ENCODE measurements at regions not wholly inside any gene's neighbourhood (a gene's known extent, or its start where the extent isn't known, plus 50 kb on each side); places are given as distances from the start of the nearest gene placed in this dataset.

DNA sequence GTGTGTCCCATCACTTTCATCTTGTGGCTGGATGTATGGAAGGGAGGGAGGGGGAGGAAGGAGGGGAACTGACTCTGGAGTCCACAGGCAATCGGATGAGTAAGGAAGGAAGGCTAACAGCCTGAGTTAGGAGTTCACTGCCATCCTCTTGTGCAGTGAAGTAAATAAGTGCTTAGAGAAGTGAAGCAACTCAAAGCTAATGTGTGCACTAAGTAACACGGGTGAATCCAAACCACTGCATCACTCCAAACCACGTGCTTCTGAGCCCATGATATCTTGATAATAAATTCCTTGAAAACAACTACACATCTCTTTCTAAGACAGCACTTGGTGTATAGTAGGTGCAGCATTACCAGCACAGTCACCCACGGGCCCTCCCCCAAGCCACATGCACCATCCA lies 69.6 kb upstream of the OLFM1 start:
- no peak overlapping the region for H3T11ph ChIP-seq (ENCODE audit: low read length)
- no peak overlapping the region for H2BK12ac ChIP-seq (ENCODE audit: insufficient read length, low read depth, low read length)
- no peaks in the 10 kb centered on the region for H3K36me3 Mint-ChIP-seq (ENCODE audit: insufficient read depth in 1 of 3, low read depth in 3 of 3)
- no peak overlapping the region for H2BK15ac ChIP-seq (ENCODE audit: low read depth, low read length)
- no peaks in the 10 kb centered on the region for H4K20me1 ChIP-seq (ENCODE audit: control insufficient read depth, insufficient read depth, insufficient read length)
- H3K23ac ChIP-seq (ENCODE audit: insufficient read length, low read depth, low read length): no peak overlapping the region
- no peak overlapping the region for H3K56ac ChIP-seq (ENCODE audit: insufficient read length, low read depth, low read length)
- no peak overlapping the region for H2BK120ac ChIP-seq (ENCODE audit: low read depth, low read length, poor library complexity, severe bottlenecking)
- H3K9me3 Mint-ChIP-seq: no peaks in the 10 kb centered on the region; a peak in 1 of 5 replicates
- DNase-seq: no peak
- H2BK5ac ChIP-seq (ENCODE audit: insufficient read length, low read length): no peak overlapping the region
- H4K5ac ChIP-seq (ENCODE audit: insufficient read length, low read depth, low read length): no peak overlapping the region
- no CpG with 5 or more reads among the region's 4 CpGs for WGBS (ENCODE audit: extremely low coverage, insufficient read length, low lambda C conversion rate)
- H4K91ac ChIP-seq (ENCODE audit: insufficient read length, low read depth, low read length): no peak overlapping the region
- H3K4ac ChIP-seq (ENCODE audit: low read depth, low read length): no peak overlapping the region
- no peaks in the 10 kb centered on the region for H3K79me2 ChIP-seq (ENCODE audit: insufficient read depth, low read length)
- H3K4me2 ChIP-seq (ENCODE audit: insufficient read depth, insufficient read length, low read length): no peak overlapping the region
- H3K27me3 Mint-ChIP-seq (ENCODE audit: low read depth): peaks cover 4% of the 10 kb centered on the region
- H3K23me2 ChIP-seq (ENCODE audit: insufficient read length, low read depth, low read length, poor library complexity, severe bottlenecking): no peaks in the 10 kb centered on the region
- no peak overlapping the region for H3K14ac ChIP-seq (ENCODE audit: insufficient read depth, low read length)
- H3K18ac ChIP-seq (ENCODE audit: insufficient read length, low read depth, low read length): no peak overlapping the region
- H3K79me1 ChIP-seq (ENCODE audit: insufficient read depth, low read depth, low read length, poor library complexity, severe bottlenecking): no peaks in the 10 kb centered on the region
- H4K8ac ChIP-seq (replicated peaks; ENCODE audit: insufficient read length, low read depth, low read length): no peak overlapping the region
- H3K9me3 ChIP-seq (ENCODE audit: control insufficient read depth, low read depth, low read length): no peaks in the 10 kb centered on the region
- H2BK20ac ChIP-seq (ENCODE audit: low read depth, low read length, poor library complexity, severe bottlenecking): no peak overlapping the region
- no peaks in the 10 kb centered on the region for H3K27me3 ChIP-seq (ENCODE audit: insufficient read depth, low read length)
- TF ChIP-seq, protein P1, sequence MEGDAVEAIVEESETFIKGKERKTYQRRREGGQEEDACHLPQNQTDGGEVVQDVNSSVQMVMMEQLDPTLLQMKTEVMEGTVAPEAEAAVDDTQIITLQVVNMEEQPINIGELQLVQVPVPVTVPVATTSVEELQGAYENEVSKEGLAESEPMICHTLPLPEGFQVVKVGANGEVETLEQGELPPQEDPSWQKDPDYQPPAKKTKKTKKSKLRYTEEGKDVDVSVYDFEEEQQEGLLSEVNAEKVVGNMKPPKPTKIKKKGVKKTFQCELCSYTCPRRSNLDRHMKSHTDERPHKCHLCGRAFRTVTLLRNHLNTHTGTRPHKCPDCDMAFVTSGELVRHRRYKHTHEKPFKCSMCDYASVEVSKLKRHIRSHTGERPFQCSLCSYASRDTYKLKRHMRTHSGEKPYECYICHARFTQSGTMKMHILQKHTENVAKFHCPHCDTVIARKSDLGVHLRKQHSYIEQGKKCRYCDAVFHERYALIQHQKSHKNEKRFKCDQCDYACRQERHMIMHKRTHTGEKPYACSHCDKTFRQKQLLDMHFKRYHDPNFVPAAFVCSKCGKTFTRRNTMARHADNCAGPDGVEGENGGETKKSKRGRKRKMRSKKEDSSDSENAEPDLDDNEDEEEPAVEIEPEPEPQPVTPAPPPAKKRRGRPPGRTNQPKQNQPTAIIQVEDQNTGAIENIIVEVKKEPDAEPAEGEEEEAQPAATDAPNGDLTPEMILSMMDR (conservative IDR thresholded peaks at IDR 0.05): no peak
- H3K9ac ChIP-seq (ENCODE audit: extremely low read depth, insufficient read length, low read length): no peak overlapping the region
- no peak overlapping the region for H3K4me3 Mint-ChIP-seq
- H3K4me1 ChIP-seq (ENCODE audit: insufficient read depth, low read length): 0 out of 2 replicates have a peak, but pooled peaks cover 2% of the 10 kb centered on the region
- H2AFZ ChIP-seq (ENCODE audit: low read length): no peak overlapping the region
- H3K4me1 Mint-ChIP-seq: peaks cover 12% of the 10 kb centered on the region in 2 experiments
- no peak overlapping the region for H2AK5ac ChIP-seq (ENCODE audit: insufficient read length, low read length)
- no peak overlapping the region; a peak in 1 of 7 replicates for H3K27ac Mint-ChIP-seq
- no peak overlapping the region for H3K27ac ChIP-seq (ENCODE audit: insufficient read length, low read depth, low read length)

Data from H9 (cell line).